HG02759 (cell line): ENCODE measurements at regions not wholly inside any gene's neighbourhood (a gene's known extent, or its start where the extent isn't known, plus 50 kb on each side); places are given as distances from the start of the nearest gene placed in this dataset.

ENCODE experiments used
- ATAC-seq: cut with Tn5 transposase; IDR thresholded peaks from one replicate; pipeline ENCODE4 v1.9.1; 2021; ENCODE audit warnings: mild to moderate bottlenecking, moderate library complexity; ENCODE audit not compliant: unreplicated experiment

GRCh38 chr12:42819846-42820245 is 230.3 kb upstream of the PRICKLE1 start:
- ATAC-seq, result no peak

- no peak for ATAC-seq
Measured at GRCh38 chr12:42815068-42815467, 225.5 kb upstream of the PRICKLE1 start.

- no peak for ATAC-seq
Measured at GRCh38 chr12:42812871-42813270, 223.3 kb upstream of the PRICKLE1 start.

GRCh38 chr12:42812086-42812485 is 222.5 kb upstream of the PRICKLE1 start:
- no peak for ATAC-seq

GRCh38 chr12:42810006-42810405 is 220.5 kb upstream of the PRICKLE1 start:
- no peak for ATAC-seq

- ATAC-seq, result no peak
Measured at GRCh38 chr12:42809226-42809625, 219.7 kb upstream of the PRICKLE1 start.

GRCh38 chr12:42807766-42808165 is 218.2 kb upstream of the PRICKLE1 start:
- no peak for ATAC-seq

GRCh38 chr12:42807251-42807650 is 217.7 kb upstream of the PRICKLE1 start:
- no peak for ATAC-seq

GRCh38 chr12:42804928-42805327 is 215.4 kb upstream of the PRICKLE1 start:
- no peak for ATAC-seq

- no peak for ATAC-seq
Measured at GRCh38 chr12:42802785-42803189, 213.2 kb upstream of the PRICKLE1 start.

GRCh38 chr12:42801271-42801670 is 211.7 kb upstream of the PRICKLE1 start:
- ATAC-seq, result no peak

GRCh38 chr12:42799966-42800365 is 210.4 kb upstream of the PRICKLE1 start:
- no peak for ATAC-seq

GRCh38 chr12:42798811-42799438 is 209.4 kb upstream of the PRICKLE1 start:
- ATAC-seq, result no peak

GRCh38 chr12:42794806-42795205 is 205.3 kb upstream of the PRICKLE1 start:
- no peak for ATAC-seq

GRCh38 chr12:42793166-42793565 is 203.6 kb upstream of the PRICKLE1 start:
- ATAC-seq, result no peak

- ATAC-seq, result no peak
Measured at GRCh38 chr12:42792265-42792664, 202.7 kb upstream of the PRICKLE1 start.

- no peak for ATAC-seq
Measured at GRCh38 chr12:42791399-42791798, 201.9 kb upstream of the PRICKLE1 start.

- ATAC-seq, result no peak
Measured at GRCh38 chr12:42790761-42791151, 201.2 kb upstream of the PRICKLE1 start.

- no peak for ATAC-seq
Measured at GRCh38 chr12:42789808-42790760, 200.5 kb upstream of the PRICKLE1 start.

- ATAC-seq, result no peak
Measured at GRCh38 chr12:42786400-42787148, 197.0 kb upstream of the PRICKLE1 start.

GRCh38 chr12:42785944-42786343 is 196.4 kb upstream of the PRICKLE1 start:
- no peak for ATAC-seq
